GM12878 (cell line): ENCODE measurements at regions not wholly inside any gene's neighbourhood (a gene's known extent, or its start where the extent isn't known, plus 50 kb on each side); places are given as distances from the start of the nearest gene placed in this dataset.

Experiments
- CEBPB ChIP-seq, 2 experiments: fragments of 150-350 bp in 1 of 2; IDR thresholded peaks; 2 replicates each; pipeline ENCODE4 v1.6.1; 2012 to 2014; ENCODE audit warnings: low read depth in 2 of 2, low read length in 2 of 2, borderline replicate concordance in 1 of 2, inconsistent platforms in 1 of 2
- CUX1 ChIP-seq: IDR thresholded peaks from 2 replicates; pipeline ENCODE4 v1.6.1; 2012; ENCODE audit warnings: improper control_type of control experiment, low read depth, low read length; ENCODE audit not compliant: insufficient replicate concordance
- EGR1 ChIP-seq, 2 experiments: IDR thresholded peaks; 1 replicate in 1 of 2; 2 replicates in 1 of 2; pipeline ENCODE4 v1.6.1; 2011 to 2012; ENCODE audit warnings: low read depth in 2 of 2, low read length in 2 of 2, borderline replicate concordance in 1 of 2, mild to moderate bottlenecking in 1 of 2, moderate library complexity in 1 of 2
- ELK1 ChIP-seq: IDR thresholded peaks from 2 replicates; pipeline ENCODE4 v1.6.1; 2012; ENCODE audit warnings: low read depth, low read length, improper control_type of control experiment
- ESRRA ChIP-seq: IDR thresholded peaks from 2 replicates; pipeline ENCODE4 v1.6.1; 2012; ENCODE audit warnings: mild to moderate bottlenecking, low read length, improper control_type of control experiment
- FOXM1 ChIP-seq: IDR thresholded peaks from 2 replicates; pipeline ENCODE4 v1.6.1; 2012; ENCODE audit warnings: low read depth, mild to moderate bottlenecking, inconsistent platforms, low read length, moderate library complexity
- POLR2A ChIP-seq: IDR thresholded peaks from 2 replicates; pipeline ENCODE4 v1.6.1; 2011; ENCODE audit warnings: low read depth, mild to moderate bottlenecking, low read length
- REST ChIP-seq: IDR thresholded peaks from 2 replicates; pipeline ENCODE4 v1.6.1; 2012; ENCODE audit warnings: mild to moderate bottlenecking, low read depth, low read length
- TAF1 ChIP-seq: IDR thresholded peaks from 2 replicates; pipeline ENCODE4 v1.6.1; 2011; ENCODE audit warnings: mild to moderate bottlenecking, low read depth, low read length, borderline replicate concordance
- TCF12 ChIP-seq: IDR thresholded peaks from 2 replicates; pipeline ENCODE4 v1.6.1; 2011; ENCODE audit warnings: low read depth, mild to moderate bottlenecking, low read length
- WRNIP1 ChIP-seq: IDR thresholded peaks from 2 replicates; pipeline ENCODE4 v1.6.1; 2011; ENCODE audit warnings: low read depth, low read length, improper control_type of control experiment, borderline replicate concordance
- ZNF274 ChIP-seq: IDR thresholded peaks from one replicate; pipeline ENCODE4 v1.8.0; 2011; ENCODE audit not compliant: insufficient read length, insufficient read depth
- ZNF687 ChIP-seq: fragments of 450-650 bp; IDR thresholded peaks from 2 replicates; pipeline ENCODE4 v1.6.1; 2017; ENCODE audit warnings: mild to moderate bottlenecking, moderate library complexity
- TF ChIP-seq, protein P1 (sequence below), 3 experiments: IDR thresholded peaks in 2 of 3; conservative IDR thresholded peaks in 1 of 3; 2 replicates each; pipeline ENCODE4 v1.5.1; 2011; ENCODE audit warnings: low read depth in 3 of 3, low read length in 3 of 3, mild to moderate bottlenecking in 3 of 3, control low read depth in 2 of 3, moderate library complexity in 2 of 3, inconsistent platforms in 1 of 3, mixed read lengths in 1 of 3; ENCODE audit not compliant: control insufficient read depth in 2 of 3, insufficient read depth in 1 of 3; ENCODE audit errors: extremely low read depth in 1 of 3

- no peak for TF ChIP-seq ESRRA
- TF ChIP-seq CEBPB (IDR thresholded peaks at IDR 0.05; ENCODE audit: borderline replicate concordance in 1 of 2, low read depth in 2 of 2, low read length in 2 of 2) = no peak
- TF ChIP-seq, protein P1, sequence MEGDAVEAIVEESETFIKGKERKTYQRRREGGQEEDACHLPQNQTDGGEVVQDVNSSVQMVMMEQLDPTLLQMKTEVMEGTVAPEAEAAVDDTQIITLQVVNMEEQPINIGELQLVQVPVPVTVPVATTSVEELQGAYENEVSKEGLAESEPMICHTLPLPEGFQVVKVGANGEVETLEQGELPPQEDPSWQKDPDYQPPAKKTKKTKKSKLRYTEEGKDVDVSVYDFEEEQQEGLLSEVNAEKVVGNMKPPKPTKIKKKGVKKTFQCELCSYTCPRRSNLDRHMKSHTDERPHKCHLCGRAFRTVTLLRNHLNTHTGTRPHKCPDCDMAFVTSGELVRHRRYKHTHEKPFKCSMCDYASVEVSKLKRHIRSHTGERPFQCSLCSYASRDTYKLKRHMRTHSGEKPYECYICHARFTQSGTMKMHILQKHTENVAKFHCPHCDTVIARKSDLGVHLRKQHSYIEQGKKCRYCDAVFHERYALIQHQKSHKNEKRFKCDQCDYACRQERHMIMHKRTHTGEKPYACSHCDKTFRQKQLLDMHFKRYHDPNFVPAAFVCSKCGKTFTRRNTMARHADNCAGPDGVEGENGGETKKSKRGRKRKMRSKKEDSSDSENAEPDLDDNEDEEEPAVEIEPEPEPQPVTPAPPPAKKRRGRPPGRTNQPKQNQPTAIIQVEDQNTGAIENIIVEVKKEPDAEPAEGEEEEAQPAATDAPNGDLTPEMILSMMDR (IDR thresholded peaks at IDR 0.05 in 2 of 3, conservative IDR thresholded peaks at IDR 0.05 in 1 of 3; ENCODE audit: control insufficient read depth in 2 of 3, extremely low read depth in 1 of 3, insufficient read depth in 1 of 3, low read depth in 3 of 3, low read length in 3 of 3) = no peak
- TF ChIP-seq EGR1 (IDR thresholded peaks at IDR 0.05; ENCODE audit: borderline replicate concordance in 1 of 2, low read depth in 2 of 2, low read length in 2 of 2) = no peak
- no peak for TF ChIP-seq ZNF687
- no peak for TF ChIP-seq TCF12
- no peak for TF ChIP-seq FOXM1
- no peak for TF ChIP-seq REST
- TF ChIP-seq WRNIP1 = no peak
- no peak for TF ChIP-seq CUX1
- no peak for TF ChIP-seq ZNF274
- TF ChIP-seq POLR2A = no peak
- no peak for TF ChIP-seq ELK1
- TF ChIP-seq TAF1 = no peak
Observed at GRCh38 chr7:137157256-137157655, 186.3 kb downstream of the PTN start.
